ENCODE measurements at regions not wholly inside any gene's neighbourhood (a gene's known extent, or its start where the extent isn't known, plus 50 kb on each side); places are given as distances from the start of the nearest gene placed in this dataset.

- DNase-seq, result no peak
- H3K9me3 ChIP-seq (ENCODE audit: control insufficient read depth, low read length), result no peaks in the 10 kb centered on the region
- ATAC-seq (ENCODE audit: low FRiP score), result no peak
- 74 to 78% methylated on average over 7 of the region's 7 CpGs for WGBS, 2 donors
- intact Hi-C loops (cut with DNase I), result no loop called here
- H3K36me3 ChIP-seq (ENCODE audit: control insufficient read depth in 1 of 2, insufficient read depth in 2 of 2, low read length in 1 of 2), result no peaks in the 10 kb centered on the region
- H3K27ac ChIP-seq (ENCODE audit: low read depth in 1 of 2, low read length in 2 of 2), result no peak overlapping the region
- H3K27me3 ChIP-seq (ENCODE audit: control insufficient read depth in 1 of 2, insufficient read depth in 2 of 2, low read length in 1 of 2), result no peaks in the 10 kb centered on the region
- H3K4me3 ChIP-seq (ENCODE audit: low read length in 2 of 2), result no peak overlapping the region
- H3K4me1 ChIP-seq (ENCODE audit: control insufficient read depth in 1 of 2, insufficient read depth in 2 of 2, low read length in 2 of 2), result no peaks in the 10 kb centered on the region
Measured at GRCh38 chr5:163658702-163659567, 153.5 kb downstream of the MAT2B start.

- Histone ChIP-seq H3K27me3 (ENCODE audit: control insufficient read depth in 1 of 2, insufficient read depth in 2 of 2, low read length in 1 of 2) (no peaks in the 10 kb centered on the region), H3K4me3 (ENCODE audit: low read length in 2 of 2) (no peak overlapping the region), H3K27ac (ENCODE audit: low read depth in 1 of 2, low read length in 2 of 2) (no peak overlapping the region), H3K4me1 (ENCODE audit: control insufficient read depth in 1 of 2, insufficient read depth in 2 of 2, low read length in 2 of 2) (no peaks in the 10 kb centered on the region), H3K9me3 (ENCODE audit: control insufficient read depth, low read length) (no peaks in the 10 kb centered on the region), H3K36me3 (ENCODE audit: control insufficient read depth in 1 of 2, insufficient read depth in 2 of 2, low read length in 1 of 2) (no peaks in the 10 kb centered on the region)
- ATAC-seq (ENCODE audit: low FRiP score) (no peak), DNase-seq (no peak)
- intact Hi-C loops (cut with DNase I), result no loop called here
- 51 to 53% methylated on average over 3 of the region's 3 CpGs for whole genome bisulfite sequencing, 2 donors
Measured at GRCh38 chr5:163659568-163659902, 154.1 kb downstream of the MAT2B start.

- intact Hi-C loops (cut with DNase I), result no loop called here
- Histone ChIP-seq H3K27ac (ENCODE audit: low read depth in 1 of 2, low read length in 2 of 2) (no peak overlapping the region), H3K4me1 (ENCODE audit: control insufficient read depth in 1 of 2, insufficient read depth in 2 of 2, low read length in 2 of 2) (no peaks in the 10 kb centered on the region), H3K4me3 (ENCODE audit: low read length in 2 of 2) (no peak overlapping the region), H3K36me3 (ENCODE audit: control insufficient read depth in 1 of 2, insufficient read depth in 2 of 2, low read length in 1 of 2) (no peaks in the 10 kb centered on the region), H3K27me3 (ENCODE audit: control insufficient read depth in 1 of 2, insufficient read depth in 2 of 2, low read length in 1 of 2) (no peaks in the 10 kb centered on the region), H3K9me3 (ENCODE audit: control insufficient read depth, low read length) (no peaks in the 10 kb centered on the region)
- 74 to 87% methylated on average over 1 of the region's 1 CpG for WGBS, 2 donors
- ATAC-seq (ENCODE audit: low FRiP score), result no peak
- DNase-seq, result no peak
Measured at GRCh38 chr5:163660486-163660885, 155.1 kb downstream of the MAT2B start.

GRCh38 chr5:163661360-163661759 lies 155.9 kb downstream of the MAT2B start:
- no peaks in the 10 kb centered on the region for H3K9me3 ChIP-seq (ENCODE audit: control insufficient read depth, low read length)
- H3K36me3 ChIP-seq (ENCODE audit: control insufficient read depth in 1 of 2, insufficient read depth in 2 of 2, low read length in 1 of 2), result no peaks in the 10 kb centered on the region
- ATAC-seq (ENCODE audit: low FRiP score) (no peak), DNase-seq (no peak)
- intact Hi-C loops (cut with DNase I), result no loop called here
- H3K27ac ChIP-seq (ENCODE audit: low read depth in 1 of 2, low read length in 2 of 2), result no peak overlapping the region
- no peaks in the 10 kb centered on the region for H3K4me1 ChIP-seq (ENCODE audit: control insufficient read depth in 1 of 2, insufficient read depth in 2 of 2, low read length in 2 of 2)
- H3K4me3 ChIP-seq (ENCODE audit: low read length in 2 of 2), result no peak overlapping the region
- WGBS, 2 donors, result 63 to 72% methylated on average over 1 of the region's 1 CpG
- no peaks in the 10 kb centered on the region for H3K27me3 ChIP-seq (ENCODE audit: control insufficient read depth in 1 of 2, insufficient read depth in 2 of 2, low read length in 1 of 2)

GRCh38 chr5:163670036-163670435 lies 164.6 kb downstream of the MAT2B start:
- no peak overlapping the region for H3K27ac ChIP-seq (ENCODE audit: low read depth in 1 of 2, low read length in 2 of 2)
- DNase-seq (no peak), ATAC-seq (ENCODE audit: low FRiP score) (no peak)
- H3K36me3 ChIP-seq (ENCODE audit: control insufficient read depth in 1 of 2, insufficient read depth in 2 of 2, low read length in 1 of 2), result no peaks in the 10 kb centered on the region
- H3K4me3 ChIP-seq (ENCODE audit: low read length in 2 of 2), result no peak overlapping the region
- intact Hi-C loops (cut with DNase I), result no loop called here
- H3K27me3 ChIP-seq (ENCODE audit: control insufficient read depth in 1 of 2, insufficient read depth in 2 of 2, low read length in 1 of 2), result no peaks in the 10 kb centered on the region
- H3K9me3 ChIP-seq (ENCODE audit: control insufficient read depth, low read length), result no peaks in the 10 kb centered on the region
- H3K4me1 ChIP-seq (ENCODE audit: control insufficient read depth in 1 of 2, insufficient read depth in 2 of 2, low read length in 2 of 2), result no peaks in the 10 kb centered on the region

- intact Hi-C loops (cut with DNase I), result no loop called here
- 84 to 86% methylated on average over 2 of the region's 2 CpGs for WGBS, 2 donors
- DNase-seq, result no peak
- Histone ChIP-seq H3K27me3 (ENCODE audit: control insufficient read depth in 1 of 2, insufficient read depth in 2 of 2, low read length in 1 of 2) (no peaks in the 10 kb centered on the region), H3K36me3 (ENCODE audit: control insufficient read depth in 1 of 2, insufficient read depth in 2 of 2, low read length in 1 of 2) (no peaks in the 10 kb centered on the region), H3K27ac (ENCODE audit: low read depth in 1 of 2, low read length in 2 of 2) (no peak overlapping the region), H3K4me1 (ENCODE audit: control insufficient read depth in 1 of 2, insufficient read depth in 2 of 2, low read length in 2 of 2) (no peaks in the 10 kb centered on the region), H3K4me3 (ENCODE audit: low read length in 2 of 2) (no peak overlapping the region), H3K9me3 (ENCODE audit: control insufficient read depth, low read length) (peaks cover 1% of the 10 kb centered on the region)
- ATAC-seq (ENCODE audit: low FRiP score), result no peak
Measured at GRCh38 chr5:163677092-163677491, 171.7 kb downstream of the MAT2B start.

GRCh38 chr5:163682234-163682633 lies 176.8 kb downstream of the MAT2B start:
- ATAC-seq (ENCODE audit: low FRiP score) (no peak), DNase-seq (no peak)
- no peak overlapping the region for H3K27ac ChIP-seq (ENCODE audit: low read depth in 1 of 2, low read length in 2 of 2)
- H3K27me3 ChIP-seq (ENCODE audit: control insufficient read depth in 1 of 2, insufficient read depth in 2 of 2, low read length in 1 of 2), result no peaks in the 10 kb centered on the region
- peaks cover 1% of the 10 kb centered on the region for H3K9me3 ChIP-seq (ENCODE audit: control insufficient read depth, low read length)
- no peaks in the 10 kb centered on the region for H3K36me3 ChIP-seq (ENCODE audit: control insufficient read depth in 1 of 2, insufficient read depth in 2 of 2, low read length in 1 of 2)
- H3K4me3 ChIP-seq (ENCODE audit: low read length in 2 of 2), result no peak overlapping the region
- H3K4me1 ChIP-seq (ENCODE audit: control insufficient read depth in 1 of 2, insufficient read depth in 2 of 2, low read length in 2 of 2), result no peaks in the 10 kb centered on the region
- 51 to 55% methylated on average over 1 of the region's 1 CpG for WGBS, 2 donors
- intact Hi-C loops (cut with DNase I), result no loop called here

GRCh38 chr5:163687414-163687813 lies 182.0 kb downstream of the MAT2B start:
- ATAC-seq (ENCODE audit: low FRiP score) (no peak), DNase-seq (no peak)
- H3K4me1 ChIP-seq (ENCODE audit: control insufficient read depth in 1 of 2, insufficient read depth in 2 of 2, low read length in 2 of 2), result no peaks in the 10 kb centered on the region
- intact Hi-C loops (cut with DNase I), result no loop called here
- no peak overlapping the region for H3K27ac ChIP-seq (ENCODE audit: low read depth in 1 of 2, low read length in 2 of 2)
- 67 to 68% methylated on average over 3 of the region's 3 CpGs for WGBS, 2 donors
- no peaks in the 10 kb centered on the region for H3K36me3 ChIP-seq (ENCODE audit: control insufficient read depth in 1 of 2, insufficient read depth in 2 of 2, low read length in 1 of 2)
- no peaks in the 10 kb centered on the region for H3K9me3 ChIP-seq (ENCODE audit: control insufficient read depth, low read length)
- H3K27me3 ChIP-seq (ENCODE audit: control insufficient read depth in 1 of 2, insufficient read depth in 2 of 2, low read length in 1 of 2), result no peaks in the 10 kb centered on the region
- no peak overlapping the region for H3K4me3 ChIP-seq (ENCODE audit: low read length in 2 of 2)

- H3K4me3 ChIP-seq (ENCODE audit: low read length in 2 of 2), result no peak overlapping the region
- no peak for ATAC-seq (ENCODE audit: low FRiP score)
- no peaks in the 10 kb centered on the region for H3K4me1 ChIP-seq (ENCODE audit: control insufficient read depth in 1 of 2, insufficient read depth in 2 of 2, low read length in 2 of 2)
- H3K9me3 ChIP-seq (ENCODE audit: control insufficient read depth, low read length), result no peaks in the 10 kb centered on the region
- no peaks in the 10 kb centered on the region for H3K27me3 ChIP-seq (ENCODE audit: control insufficient read depth in 1 of 2, insufficient read depth in 2 of 2, low read length in 1 of 2)
- DNase-seq, result no peak
- intact Hi-C loops (cut with DNase I), result no loop called here
- H3K36me3 ChIP-seq (ENCODE audit: control insufficient read depth in 1 of 2, insufficient read depth in 2 of 2, low read length in 1 of 2), result no peaks in the 10 kb centered on the region
- WGBS, 2 donors, result 64 to 77% methylated on average over 2 of the region's 2 CpGs
- no peak overlapping the region for H3K27ac ChIP-seq (ENCODE audit: low read depth in 1 of 2, low read length in 2 of 2)
Measured at GRCh38 chr5:163692091-163692490, 186.7 kb downstream of the MAT2B start.

All from aorta (tissue), 5 donors.